ENCODE measurements at regions not wholly inside any gene's neighbourhood (a gene's known extent, or its start where the extent isn't known, plus 50 kb on each side); places are given as distances from the start of the nearest gene placed in this dataset.

- TF ChIP-seq RB1 (IDR thresholded peaks at IDR 0.05; ENCODE audit: borderline replicate concordance) (no peak), SP1 (IDR thresholded peaks at IDR 0.05; ENCODE audit: low read depth, low read length) (no peak), CBX3 (IDR thresholded peaks at IDR 0.05; ENCODE audit: borderline replicate concordance, low read depth) (no peak), TBL1XR1 (IDR thresholded peaks at IDR 0.05; ENCODE audit: low read depth, low read length) (no peak), SIX5 (IDR thresholded peaks at IDR 0.05; ENCODE audit: low read depth, low read length, severe bottlenecking) (no peak), SRF (IDR thresholded peaks at IDR 0.05; ENCODE audit: low read depth in 2 of 2, low read length in 2 of 2) (no peak)
Observed at GRCh38 chr16:61371881-61372280, 664.4 kb downstream of the CDH8 start (continued).

GRCh38 chr16:61371388-61371787, 664.9 kb downstream of the CDH8 start:
- H3K27ac ChIP-seq (ENCODE audit: control insufficient read depth, insufficient read depth): no peak overlapping the region
- no peak overlapping the region for H3K4me2 ChIP-seq (ENCODE audit: control insufficient read depth, insufficient read depth)
- ChIA-PET SMC1A (ENCODE audit: uncharacterized antibody, unreplicated experiment) (no interaction called here), CTCF (no interaction called here), POLR2A (no interaction called here), RAD21 (ENCODE audit: unreplicated experiment) (no interaction called here)
- H3K4me1 ChIP-seq (ENCODE audit: control insufficient read depth, insufficient read depth, low read length): no peaks in the 10 kb centered on the region
- 64% methylated on average over 2 of the region's 2 CpGs for WGBS (ENCODE audit: insufficient coverage, insufficient replicate concordance, low lambda C conversion rate, missing lambda C conversion rate)
- intact Hi-C loops (cut with micrococcal nuclease; ENCODE audit: unreplicated experiment): no loop called here
- no peak overlapping the region for H3K4me3 ChIP-seq
- H2AFZ ChIP-seq (ENCODE audit: control insufficient read depth, low read depth, low read length): no peak overlapping the region
- H3K9me3 ChIP-seq (replicated peaks; ENCODE audit: control insufficient read depth, insufficient read depth, low read length): no peaks in the 10 kb centered on the region
- H3K27me3 ChIP-seq (replicated peaks in 1 of 2; ENCODE audit: control insufficient read depth in 2 of 2, insufficient read depth in 2 of 2, low read length in 1 of 2): no peaks in the 10 kb centered on the region
- H4K20me1 ChIP-seq (ENCODE audit: control insufficient read depth, insufficient read depth): no peaks in the 10 kb centered on the region
- no peaks in the 10 kb centered on the region for H3K36me3 ChIP-seq (ENCODE audit: control insufficient read depth in 2 of 2, insufficient read depth in 2 of 2, low read length in 1 of 2)
- H3K79me2 ChIP-seq (ENCODE audit: control insufficient read depth, insufficient read depth, low read length): no peaks in the 10 kb centered on the region
- ATAC-seq: no peak
- no peak for FAIRE-seq
- H3K9ac ChIP-seq (ENCODE audit: control insufficient read depth, insufficient read depth, low read length): no peak overlapping the region
- no TSS peak for BruUV-seq (replicated peaks)
- in situ Hi-C loops (cut with MboI): no loop called here
- DNase-seq (ENCODE audit: low read depth, low spot score): no peak
- no peak for TF ChIP-seq PBX3 (IDR thresholded peaks at IDR 0.05; ENCODE audit: insufficient replicate concordance, low read depth, low read length)
- no peak for TF ChIP-seq MAX (IDR thresholded peaks at IDR 0.05; ENCODE audit: low read depth, low read length)
- no peak for TF ChIP-seq PRDM15 (CRISPR knock-in tag; IDR thresholded peaks at IDR 0.05)
- TF ChIP-seq TCF3 (IDR thresholded peaks at IDR 0.05; ENCODE audit: borderline replicate concordance, insufficient read depth, low read depth, low read length): no peak
- TF ChIP-seq PAX8 (IDR thresholded peaks at IDR 0.05): no peak
- no peak for TF ChIP-seq SUPT20H (IDR thresholded peaks at IDR 0.05; ENCODE audit: borderline replicate concordance, control insufficient read depth, low read depth, low read length)
- TF ChIP-seq NRF1 (conservative IDR thresholded peaks at IDR 0.05; ENCODE audit: low read depth, low read length): no peak
- no peak for TF ChIP-seq BRCA1 (IDR thresholded peaks at IDR 0.05; ENCODE audit: low read depth, low read length)
- TF ChIP-seq BCL11A (IDR thresholded peaks at IDR 0.05; ENCODE audit: low read depth, low read length): no peak
- TF ChIP-seq TCF12 (IDR thresholded peaks at IDR 0.05; ENCODE audit: low read depth, low read length): no peak
- no peak for TF ChIP-seq LARP7 (IDR thresholded peaks at IDR 0.05)
- no peak for TF ChIP-seq POU2F2 (IDR thresholded peaks at IDR 0.05; ENCODE audit: borderline replicate concordance, low read depth, low read length)
- no peak for TF ChIP-seq EED (IDR thresholded peaks at IDR 0.05; ENCODE audit: low read depth)
- TF ChIP-seq BHLHE40 (IDR thresholded peaks at IDR 0.05; ENCODE audit: borderline replicate concordance in 1 of 2, low read depth in 2 of 2, low read length in 1 of 2): no peak
- TF ChIP-seq CREB1 (IDR thresholded peaks at IDR 0.05; ENCODE audit: low read depth): no peak
